OCI-LY1 (cell line): ENCODE measurements at regions not wholly inside any gene's neighbourhood (a gene's known extent, or its start where the extent isn't known, plus 50 kb on each side); places are given as distances from the start of the nearest gene placed in this dataset.

Experiments used
- EZH2 ChIP-seq: fragments of 200-600 bp; sonication (generic), shearing (Covaris generic); IDR thresholded peaks from 2 replicates; pipeline ENCODE4 v1.8.0; 2017; ENCODE audit warnings: borderline replicate concordance, mixed run types, mild to moderate bottlenecking, antibody characterized with exemption, low read length, moderate library complexity, mixed read lengths
- TF ChIP-seq, protein P1 (sequence below): fragments of 200-600 bp; sonication (generic), shearing (Covaris generic); IDR thresholded peaks from 2 replicates; pipeline ENCODE4 v1.5.1; 2017; ENCODE audit warnings: mild to moderate bottlenecking, antibody characterized with exemption, low read length, moderate library complexity, mixed read lengths

DNA sequence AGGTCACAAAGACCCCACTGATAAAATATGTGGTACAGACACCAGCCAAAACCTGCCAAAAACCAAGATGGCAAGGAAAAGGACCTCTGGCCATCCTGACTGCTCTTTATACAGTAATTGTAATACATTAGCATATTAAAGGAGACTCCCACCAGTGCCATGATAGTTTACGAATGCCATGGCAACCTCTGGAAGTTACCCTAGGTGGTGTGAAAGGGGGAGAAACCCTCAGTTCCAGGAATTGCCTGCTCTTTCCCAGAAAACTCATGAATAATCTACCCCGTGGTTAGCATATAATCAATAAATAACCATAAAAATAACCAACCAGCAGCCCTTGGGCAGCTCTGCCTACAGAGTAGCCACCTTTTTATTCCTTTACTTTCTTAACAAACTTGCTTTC lies 129.8 kb upstream of the EPB41L3 start:
- TF ChIP-seq, protein P1, sequence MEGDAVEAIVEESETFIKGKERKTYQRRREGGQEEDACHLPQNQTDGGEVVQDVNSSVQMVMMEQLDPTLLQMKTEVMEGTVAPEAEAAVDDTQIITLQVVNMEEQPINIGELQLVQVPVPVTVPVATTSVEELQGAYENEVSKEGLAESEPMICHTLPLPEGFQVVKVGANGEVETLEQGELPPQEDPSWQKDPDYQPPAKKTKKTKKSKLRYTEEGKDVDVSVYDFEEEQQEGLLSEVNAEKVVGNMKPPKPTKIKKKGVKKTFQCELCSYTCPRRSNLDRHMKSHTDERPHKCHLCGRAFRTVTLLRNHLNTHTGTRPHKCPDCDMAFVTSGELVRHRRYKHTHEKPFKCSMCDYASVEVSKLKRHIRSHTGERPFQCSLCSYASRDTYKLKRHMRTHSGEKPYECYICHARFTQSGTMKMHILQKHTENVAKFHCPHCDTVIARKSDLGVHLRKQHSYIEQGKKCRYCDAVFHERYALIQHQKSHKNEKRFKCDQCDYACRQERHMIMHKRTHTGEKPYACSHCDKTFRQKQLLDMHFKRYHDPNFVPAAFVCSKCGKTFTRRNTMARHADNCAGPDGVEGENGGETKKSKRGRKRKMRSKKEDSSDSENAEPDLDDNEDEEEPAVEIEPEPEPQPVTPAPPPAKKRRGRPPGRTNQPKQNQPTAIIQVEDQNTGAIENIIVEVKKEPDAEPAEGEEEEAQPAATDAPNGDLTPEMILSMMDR, result no peak
- TF ChIP-seq EZH2, result no peak
